Prostate gland (tissue), 2 donors: ENCODE measurements at regions not wholly inside any gene's neighbourhood (a gene's known extent, or its start where the extent isn't known, plus 50 kb on each side); places are given as distances from the start of the nearest gene placed in this dataset.
A peak's percentile ranks its signal among the peaks of the same experiment; 100 is the strongest.

Experiments
- DNase-seq: peaks from one replicate; pipeline ENCODE4 v3.0.0-alpha.2; 2019; ENCODE audit warnings: low spot score
- H3K27ac ChIP-seq, 2 donors: fragments of 200-600 bp; sonication (generic); 2 replicates each; pipeline ENCODE4 v1.5.1; 2017 to 2019
- H3K27me3 ChIP-seq: fragments of 200-600 bp; sonication (generic); replicated peaks from 2 replicates; pipeline ENCODE4 v1.5.1; 2019; ENCODE audit not compliant: insufficient read depth
- H3K36me3 ChIP-seq, 2 donors: fragments of 200-600 bp; sonication (generic); 1 replicate in 1 of 2; 2 replicates in 1 of 2; pipeline versions ENCODE4 v1.5.1 to v1.8.1; 2017 to 2019
- H3K4me1 ChIP-seq: fragments of 200-600 bp; sonication (generic); replicated peaks from 2 replicates; pipeline ENCODE4 v1.5.1; 2019
- H3K4me3 ChIP-seq, 2 donors: fragments of 200-600 bp; sonication (generic); 2 replicates each; pipeline ENCODE4 v1.5.1; 2017 to 2019
- H3K9me3 ChIP-seq: fragments of 200-600 bp; sonication (generic); 2 replicates; pipeline ENCODE4 v1.5.1; 2017
- CTCF ChIP-seq, 4 experiments: fragments of 200-600 bp in 2 of 4; fragments of 450-650 bp in 2 of 4; sonication (generic) in 2 of 4; IDR thresholded peaks; 1 replicate in 3 of 4; 2 replicates in 1 of 4; pipeline ENCODE4 v1.5.1; 2016 to 2019; ENCODE audit warnings: antibody characterized with exemption in 4 of 4, mild to moderate bottlenecking in 2 of 4, moderate library complexity in 2 of 4
- POLR2A ChIP-seq: fragments of 450-650 bp; IDR thresholded peaks from one replicate; pipeline ENCODE4 v1.6.1; 2016; ENCODE audit warnings: antibody characterized with exemption, mild to moderate bottlenecking
- POLR2AphosphoS5 ChIP-seq: sonication (generic); formaldehyde crosslinking; IDR thresholded peaks from one replicate; pipeline ENCODE4 v1.6.1; 2017; ENCODE audit warnings: antibody characterized with exemption
- WGBS: methylation state at CpG from one replicate; pipeline ENCODE4 v1.1.5; 2018; 5-methylcytosine and 5-hydroxymethylcytosine counted together
- intact Hi-C: fragments of 100-400 bp; cut with DNase I; formaldehyde crosslinking; loops from one replicate; pipeline ENCODE4 v1.14.2; 2022

- Histone ChIP-seq H3K4me1 (no peaks in the 10 kb centered on the region), H3K36me3 (no peaks in the 10 kb centered on the region), H3K27me3 (no peaks in the 10 kb centered on the region), H3K4me3 (no peak overlapping the region), H3K27ac (no peak overlapping the region), H3K9me3 (no peaks in the 10 kb centered on the region)
- DNase-seq = peak; percentile 48
- intact Hi-C loops = no loop called here
- 35% methylated on average over 2 of the region's 2 CpGs for WGBS
- TF ChIP-seq POLR2A (no peak), CTCF (IDR thresholded peaks at IDR 0.05) (no peak), POLR2AphosphoS5 (no peak)
These were observed 224.4 kb downstream of the LACC1 start for GRCh38 chr13:44104197-44104490.

GRCh38 chr13:44104969-44105368, 225.3 kb downstream of the LACC1 start:
- Histone ChIP-seq H3K4me1 (no peaks in the 10 kb centered on the region), H3K36me3 (no peaks in the 10 kb centered on the region), H3K4me3 (no peak overlapping the region), H3K27me3 (no peaks in the 10 kb centered on the region), H3K27ac (no peak overlapping the region), H3K9me3 (no peaks in the 10 kb centered on the region)
- TF ChIP-seq POLR2AphosphoS5 = no peak
- no peak for TF ChIP-seq CTCF (IDR thresholded peaks at IDR 0.05)
- TF ChIP-seq POLR2A = no peak
- intact Hi-C loops = no loop called here
- WGBS = 70% methylated on average over 5 of the region's 5 CpGs
- no peak for DNase-seq

- no peaks in the 10 kb centered on the region for H3K4me1 ChIP-seq
- peak; percentile 14 for DNase-seq
- no peak overlapping the region for H3K4me3 ChIP-seq
- H3K9me3 ChIP-seq = no peaks in the 10 kb centered on the region
- 46% methylated on average over 6 of the region's 6 CpGs for WGBS
- TF ChIP-seq CTCF (IDR thresholded peaks at IDR 0.05) (no peak), POLR2A (no peak), POLR2AphosphoS5 (no peak)
- peak overlapping the region in 1 of 2 donors; percentile 45 for H3K27ac ChIP-seq
- no peaks in the 10 kb centered on the region for H3K36me3 ChIP-seq
- intact Hi-C loops = no loop called here
- H3K27me3 ChIP-seq = no peaks in the 10 kb centered on the region
These were observed 226.8 kb downstream of the LACC1 start for GRCh38 chr13:44106266-44107152.

GRCh38 chr13:44107357-44108121, 227.8 kb downstream of the LACC1 start:
- Histone ChIP-seq H3K9me3 (no peaks in the 10 kb centered on the region), H3K4me3 (no peak overlapping the region), H3K27me3 (no peaks in the 10 kb centered on the region), H3K36me3 (no peaks in the 10 kb centered on the region), H3K4me1 (no peaks in the 10 kb centered on the region), H3K27ac (peak overlapping the region in 1 of 2 donors; percentile 1)
- TF ChIP-seq CTCF (IDR thresholded peaks at IDR 0.05) = no peak
- peak; percentile 19 for TF ChIP-seq POLR2AphosphoS5
- 71% methylated on average over 10 of the region's 10 CpGs for WGBS
- intact Hi-C loops = no loop called here
- peak; percentile 43 for DNase-seq
